Activated CD4-positive, alpha-beta memory T cell treated with anti-CD3 and anti-CD28 coated beads for 36 hours (primary cell): ENCODE measurements at regions not wholly inside any gene's neighbourhood (a gene's known extent, or its start where the extent isn't known, plus 50 kb on each side); places are given as distances from the start of the nearest gene placed in this dataset.
"Not testable (repeated sequence)": the region's sequence is repeated elsewhere in the genome, so short reads cannot be mapped to it uniquely, and the experiment has no call there.

Experiments used
- CTCF ChIA-PET: fragments of 350-600 bp; sonication (Branson Sonifier 250); formaldehyde crosslinking; loops from one replicate; lab custom pipeline; 2021; ENCODE audit warnings: antibody characterized with exemption, inconsistent platforms; lab: Charles Lee
- POLR2A ChIA-PET: fragments of 350-600 bp; sonication (Branson Sonifier 250); formaldehyde crosslinking; loops from one replicate; lab custom pipeline; 2021; ENCODE audit warnings: antibody characterized with exemption; lab: Charles Lee
- DNase-seq: peaks from one replicate; pipeline ENCODE4 v3.0.0-alpha.2; 2020
- H3K27ac Mint-ChIP-seq: one replicate; pipeline ENCODE4 v1.8.0; 2021; ENCODE audit warnings: mixed read lengths
- H3K27me3 Mint-ChIP-seq: one replicate; pipeline ENCODE4 v1.8.0; 2021; ENCODE audit warnings: mixed read lengths
- H3K36me3 Mint-ChIP-seq: one replicate; pipeline ENCODE4 v1.8.0; 2021; ENCODE audit warnings: mixed read lengths
- H3K4me1 Mint-ChIP-seq: one replicate; pipeline ENCODE4 v1.8.0; 2021; ENCODE audit warnings: low read depth, mixed read lengths
- H3K4me3 Mint-ChIP-seq: one replicate; pipeline ENCODE4 v1.8.0; 2021; ENCODE audit warnings: mild to moderate bottlenecking, mixed read lengths
- H3K9me3 Mint-ChIP-seq: one replicate; pipeline ENCODE4 v1.8.0; 2021; ENCODE audit warnings: mixed read lengths
- intact Hi-C: fragments of 100-400 bp; cut with micrococcal nuclease; formaldehyde crosslinking; loops from one replicate; pipeline ENCODE4 v1.15.1; 2023

DNA sequence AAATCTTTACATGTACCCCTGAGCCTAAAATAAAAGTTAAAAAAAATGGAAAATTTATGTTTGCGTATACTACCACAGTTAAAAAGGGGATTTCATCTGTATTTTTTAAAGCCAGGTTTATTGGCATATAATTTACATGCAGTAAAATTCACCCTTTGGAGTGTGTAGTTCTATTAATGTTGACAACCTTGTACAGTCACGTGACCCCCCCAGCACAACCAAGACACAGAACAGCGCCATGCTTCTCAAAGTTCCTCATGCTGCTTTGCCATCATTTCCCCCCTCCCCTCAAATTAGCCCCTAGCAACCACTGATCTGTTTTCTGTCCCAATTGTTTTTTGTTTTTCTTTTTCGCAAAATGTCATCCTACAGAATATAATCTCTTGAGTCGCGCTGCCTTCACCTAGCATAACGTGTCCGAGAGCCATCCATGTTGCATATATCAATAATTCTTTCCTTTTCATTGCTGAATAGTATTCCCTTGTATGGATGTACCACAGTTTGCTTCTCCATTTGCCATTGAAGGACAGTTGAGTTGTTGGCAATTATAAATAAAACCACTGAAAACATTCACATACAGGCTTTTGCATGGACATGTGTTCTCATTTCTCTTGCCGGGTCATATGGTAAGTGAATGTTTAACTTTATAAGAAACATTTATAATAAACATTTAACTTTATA is 105.3 kb downstream of the LHX2 start:
- Mint-ChIP-seq H3K27me3 (peaks cover 13% of the 10 kb centered on the region), H3K9me3 (peaks cover 6% of the 10 kb centered on the region), H3K4me3 (no peak overlapping the region), H3K36me3 (peaks cover 1% of the 10 kb centered on the region), H3K27ac (no peak overlapping the region), H3K4me1 (no peaks in the 10 kb centered on the region)
- no peak for DNase-seq
- intact Hi-C loops, result no loop called here
- POLR2A ChIA-PET, result no interaction called here
- CTCF ChIA-PET, result interaction anchor here (1.5 kb wide), 1 partner anchor 10 kb away, joined by 10 read pairs; no protein-coding TSS in a partner anchor

DNA sequence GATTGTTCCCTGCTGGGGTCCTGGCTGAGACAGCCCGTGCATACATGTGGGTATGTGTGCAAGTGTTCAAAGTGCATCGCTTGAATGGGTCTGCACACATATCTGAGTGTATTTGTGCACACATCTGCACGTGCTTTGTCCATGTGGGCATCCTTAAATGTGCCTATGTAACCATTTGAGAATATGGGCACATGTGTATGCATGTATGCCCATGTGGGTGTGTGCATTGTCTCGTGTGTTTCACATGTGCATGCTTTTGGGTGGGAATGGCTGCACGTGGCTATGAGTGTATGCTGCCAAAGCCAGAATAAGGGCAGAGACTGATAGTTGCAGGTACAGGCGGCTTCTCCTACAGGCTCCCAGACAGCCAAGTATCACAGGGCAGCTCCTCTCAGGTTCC is 107.3 kb downstream of the LHX2 start:
- Mint-ChIP-seq H3K9me3 (peaks cover 9% of the 10 kb centered on the region), H3K4me1 (no peaks in the 10 kb centered on the region), H3K4me3 (no peak overlapping the region), H3K27ac (no peak overlapping the region), H3K36me3 (peaks cover 1% of the 10 kb centered on the region), H3K27me3 (peaks cover 10% of the 10 kb centered on the region)
- CTCF ChIA-PET, result no interaction called here
- no peak for DNase-seq
- POLR2A ChIA-PET, result no interaction called here
- intact Hi-C loops, result no loop called here

DNA sequence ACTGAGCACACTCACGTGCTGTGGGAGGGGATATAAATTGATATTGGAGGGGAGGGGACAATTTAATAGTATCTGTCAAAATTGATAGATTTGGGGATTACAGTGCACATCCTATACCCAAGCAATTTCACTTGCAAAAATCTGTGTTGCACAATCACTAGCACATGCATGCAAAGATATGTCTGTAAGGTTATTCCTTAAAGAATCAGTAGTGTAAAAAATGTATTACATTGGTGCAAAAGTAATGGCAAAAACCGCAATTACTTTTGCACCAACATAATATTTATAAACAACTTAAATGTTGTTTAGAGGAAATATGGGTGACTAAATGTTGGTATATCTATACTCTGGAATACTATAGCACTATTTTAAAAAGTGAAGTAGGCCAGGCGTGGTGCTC is 108.7 kb downstream of the LHX2 start:
- DNase-seq, result no peak
- peaks cover 7% of the 10 kb centered on the region for H3K27me3 Mint-ChIP-seq
- H3K9me3 Mint-ChIP-seq, result peaks cover 9% of the 10 kb centered on the region
- H3K27ac Mint-ChIP-seq, result no peak overlapping the region
- POLR2A ChIA-PET, result no interaction called here
- CTCF ChIA-PET, result no interaction called here
- intact Hi-C loops, result loop anchor here (10.0 kb wide), 1 partner anchor 415 kb away; no protein-coding TSS in a partner anchor
- H3K36me3 Mint-ChIP-seq, result peaks cover 1% of the 10 kb centered on the region
- H3K4me3 Mint-ChIP-seq, result no peak overlapping the region
- no peaks in the 10 kb centered on the region for H3K4me1 Mint-ChIP-seq

DNA sequence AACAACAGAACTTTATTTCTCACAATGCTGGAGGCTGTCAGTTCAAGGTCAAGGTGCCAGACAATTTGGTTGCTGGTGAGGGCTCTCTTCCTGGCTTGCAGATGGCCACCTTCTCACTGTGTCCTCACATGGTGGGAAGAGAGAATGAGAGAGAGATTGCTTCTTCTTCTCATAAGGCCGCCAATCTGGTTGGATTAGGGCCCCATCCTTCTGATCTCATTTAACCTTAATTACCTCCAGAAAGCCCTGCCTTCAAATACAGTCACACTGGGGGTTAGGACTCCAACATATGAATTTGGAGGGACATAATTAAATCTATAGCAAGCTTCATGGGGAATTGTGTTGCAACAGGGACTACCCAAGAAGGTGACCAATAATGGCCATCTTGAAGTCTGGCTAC is 110.2 kb downstream of the LHX2 start:
- Mint-ChIP-seq H3K27ac (no peak overlapping the region), H3K4me3 (no peak overlapping the region), H3K36me3 (no peaks in the 10 kb centered on the region), H3K4me1 (no peaks in the 10 kb centered on the region), H3K27me3 (peaks cover 2% of the 10 kb centered on the region), H3K9me3 (peaks cover 8% of the 10 kb centered on the region)
- CTCF ChIA-PET, result no interaction called here
- POLR2A ChIA-PET, result no interaction called here
- DNase-seq, result no peak
- intact Hi-C loops, result loop anchor here (10.0 kb wide), 1 partner anchor 413 kb away; no protein-coding TSS in a partner anchor

DNA sequence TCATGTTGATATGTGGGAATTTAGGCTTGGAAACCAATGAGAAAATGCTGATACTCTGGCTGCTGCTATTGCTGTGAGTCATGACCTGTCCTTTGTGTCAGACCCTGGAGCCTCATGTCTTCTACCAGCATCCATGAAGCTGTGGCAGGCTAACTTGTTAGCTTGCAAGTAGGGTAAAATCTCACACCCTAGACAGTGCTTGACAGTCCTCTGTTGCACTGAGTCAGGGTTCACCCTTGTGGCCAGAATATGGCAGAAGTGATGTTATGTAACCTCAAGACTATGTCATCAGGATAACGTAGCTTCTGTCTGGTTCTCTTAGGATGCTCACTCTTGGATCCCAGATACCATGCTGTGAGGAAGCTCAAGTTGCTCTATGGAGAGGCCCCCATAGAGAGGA is 110.8 kb downstream of the LHX2 start:
- H3K36me3 Mint-ChIP-seq, result no peaks in the 10 kb centered on the region
- H3K4me1 Mint-ChIP-seq, result peaks cover 4% of the 10 kb centered on the region
- H3K27ac Mint-ChIP-seq, result no peak overlapping the region
- no peak overlapping the region for H3K4me3 Mint-ChIP-seq
- POLR2A ChIA-PET, result no interaction called here
- peaks cover 4% of the 10 kb centered on the region for H3K9me3 Mint-ChIP-seq
- no peak for DNase-seq
- CTCF ChIA-PET, result interaction anchor here (0.6 to 1.6 kb wide), 2 partner anchors 125 to 142 kb away, joined by 3 to 5 read pairs; no protein-coding TSS in a partner anchor
- intact Hi-C loops, result loop anchor here (10.0 kb wide), 1 partner anchor 412 kb away; no protein-coding TSS in a partner anchor
- peaks cover 2% of the 10 kb centered on the region for H3K27me3 Mint-ChIP-seq

DNA sequence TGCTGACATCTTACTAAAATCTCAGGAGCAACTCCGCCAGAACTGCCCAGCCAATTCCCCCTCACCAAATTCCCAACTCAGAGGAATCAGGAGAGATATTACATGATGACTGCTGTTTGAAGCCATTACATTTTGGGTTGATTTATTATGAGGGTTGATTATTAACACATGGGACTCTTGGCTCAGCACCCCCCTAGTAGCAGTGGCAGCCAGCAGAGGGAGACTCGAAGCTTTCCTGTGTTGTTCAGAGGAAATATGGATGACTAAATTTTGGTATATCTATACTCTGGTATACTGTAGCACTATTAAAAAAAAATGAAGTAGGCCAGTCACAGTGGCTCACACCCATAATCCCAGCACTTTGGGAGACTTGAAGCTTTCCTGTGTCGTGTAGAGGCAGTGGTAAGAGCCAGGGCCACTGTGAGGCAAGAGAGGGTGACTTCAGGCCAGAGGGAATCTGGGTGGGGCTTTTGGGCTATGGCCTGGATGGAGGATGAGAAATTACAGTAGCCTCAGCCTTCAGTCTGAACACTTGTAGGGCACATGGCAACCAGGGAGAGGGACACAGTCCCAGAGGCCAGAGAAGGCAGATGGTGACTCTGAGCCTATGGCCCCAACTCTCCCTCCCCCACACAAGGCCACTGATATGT is 111.4 kb downstream of the LHX2 start:
- Mint-ChIP-seq H3K27me3 (no peaks in the 10 kb centered on the region), H3K36me3 (no peaks in the 10 kb centered on the region), H3K27ac (no peak overlapping the region), H3K4me3 (no peak overlapping the region), H3K9me3 (peaks cover 4% of the 10 kb centered on the region), H3K4me1 (peaks cover 4% of the 10 kb centered on the region)
- POLR2A ChIA-PET, result no interaction called here
- CTCF ChIA-PET, result interaction anchor here (0.6 to 1.6 kb wide), 4 partner anchors 125 to 227 kb away, joined by 3 to 5 read pairs (median 4); no protein-coding TSS in a partner anchor
- DNase-seq, result peak; percentile 20
- intact Hi-C loops, result loop anchor here (10.0 kb wide), 1 partner anchor 412 kb away; no protein-coding TSS in a partner anchor

DNA sequence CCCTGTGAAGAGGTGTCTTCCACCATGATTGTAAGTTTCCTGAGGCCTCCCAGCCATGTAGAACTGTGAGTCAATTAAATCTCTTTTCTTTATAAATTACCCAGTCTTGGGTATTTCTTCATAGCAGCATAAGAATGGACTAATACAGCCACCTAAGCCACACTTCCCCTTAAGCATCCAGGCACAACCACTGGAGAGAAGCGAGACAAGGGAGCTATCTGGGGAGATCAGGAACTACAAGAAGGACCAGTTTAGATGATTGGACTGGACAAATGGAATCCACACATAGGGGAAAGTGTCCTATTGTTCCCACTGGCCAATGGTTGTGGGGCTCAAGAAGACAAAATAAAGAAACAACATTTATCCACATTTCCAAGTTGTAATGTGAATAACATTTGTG is 112.1 kb downstream of the LHX2 start:
- H3K4me1 Mint-ChIP-seq, H3K9me3 Mint-ChIP-seq, H3K36me3 Mint-ChIP-seq, H3K27me3 Mint-ChIP-seq, DNase-seq, H3K4me3 Mint-ChIP-seq, H3K27ac Mint-ChIP-seq, POLR2A ChIA-PET: not testable (repeated sequence)
- intact Hi-C loops, result loop anchor here (10.0 kb wide), 1 partner anchor 411 kb away; no protein-coding TSS in a partner anchor
- CTCF ChIA-PET, result interaction anchor here (0.6 to 1.6 kb wide), 3 partner anchors 124 to 226 kb away, joined by 3 to 5 read pairs (median 4); no protein-coding TSS in a partner anchor

DNA sequence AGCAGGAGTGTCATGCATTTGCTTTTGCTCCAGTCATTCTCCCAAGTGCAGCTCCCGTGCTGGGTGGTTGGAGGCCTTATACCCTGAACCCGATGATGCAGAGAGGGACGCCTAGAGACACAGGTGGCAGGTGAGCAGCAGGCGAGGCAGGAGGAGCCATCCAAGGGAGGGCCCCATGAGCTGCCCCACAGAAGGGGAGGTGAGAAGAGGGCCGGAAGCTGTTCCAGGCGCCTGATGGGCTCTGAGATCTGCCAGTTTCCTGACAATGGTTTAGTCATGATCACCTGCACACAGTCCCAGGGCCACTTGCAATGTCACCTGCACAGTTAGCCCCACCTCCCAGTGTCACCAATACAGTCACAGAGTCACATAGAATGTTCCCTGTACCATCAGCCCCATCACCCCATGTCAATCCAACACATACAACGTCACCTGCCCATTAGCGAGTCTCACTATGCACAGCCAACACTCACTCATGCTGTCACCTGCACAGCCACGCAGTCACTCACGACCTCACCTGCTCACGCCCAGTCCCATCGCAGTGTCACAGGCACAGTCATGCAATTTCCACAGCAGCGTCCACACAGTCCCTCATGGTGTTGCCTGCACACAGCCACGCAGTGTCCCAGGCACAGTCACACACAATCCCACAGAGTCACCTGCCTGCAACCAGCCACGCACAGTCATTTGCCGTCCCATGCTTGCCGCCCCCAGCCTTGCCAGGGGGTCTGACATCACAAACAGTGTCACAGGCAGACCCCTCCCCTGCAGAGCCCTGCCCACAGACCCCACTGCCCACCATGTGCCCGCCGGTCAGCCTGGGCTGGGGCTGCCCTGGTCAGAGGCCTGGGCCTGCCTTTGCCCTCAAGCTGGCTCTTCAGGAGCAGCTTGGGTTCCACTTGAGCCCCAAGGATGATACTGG is 113.4 kb downstream of the LHX2 start:
- ChIA-PET POLR2A (no interaction called here), CTCF (interaction anchor here (3.4 kb wide), 1 partner anchor 268 kb away, joined by 30 read pairs; no protein-coding TSS in a partner anchor)
- Mint-ChIP-seq H3K36me3 (no peaks in the 10 kb centered on the region), H3K9me3 (peaks cover 4% of the 10 kb centered on the region), H3K27me3 (no peaks in the 10 kb centered on the region), H3K4me1 (peaks cover 4% of the 10 kb centered on the region), H3K4me3 (no peak overlapping the region), H3K27ac (no peak overlapping the region)
- no peak for DNase-seq
- intact Hi-C loops, result loop anchor here (5.0 to 10.0 kb wide), 3 partner anchors 77 to 410 kb away; no protein-coding TSS in a partner anchor

DNA sequence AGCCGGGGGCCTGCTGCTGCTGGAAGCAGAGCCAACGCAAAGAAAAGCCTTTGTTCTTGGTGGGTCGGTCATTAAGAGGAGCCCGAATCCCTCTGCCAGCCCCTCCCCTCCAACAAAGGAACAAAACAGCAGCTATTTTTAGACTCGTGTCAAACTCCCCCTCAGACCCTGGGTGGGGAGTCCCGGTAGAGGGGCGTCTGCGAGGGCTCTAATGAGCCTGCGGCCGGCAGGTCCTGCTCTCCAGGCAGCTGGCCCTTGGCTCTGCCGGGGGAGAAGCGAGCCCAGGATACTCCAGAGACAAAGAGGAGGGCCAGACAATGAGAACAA is 114.0 kb downstream of the LHX2 start:
- Mint-ChIP-seq H3K36me3 (no peaks in the 10 kb centered on the region), H3K27me3 (no peaks in the 10 kb centered on the region), H3K4me3 (no peak overlapping the region), H3K9me3 (peaks cover 4% of the 10 kb centered on the region), H3K4me1 (peaks cover 4% of the 10 kb centered on the region), H3K27ac (no peak overlapping the region)
- POLR2A ChIA-PET, result no interaction called here
- CTCF ChIA-PET, result interaction anchor here (1.0 to 3.4 kb wide), 7 partner anchors 70 to 491 kb away, joined by 3 to 30 read pairs (median 3); no protein-coding TSS in a partner anchor
- intact Hi-C loops, result loop anchor here (5.0 to 10.0 kb wide), 3 partner anchors 77 to 409 kb away; no protein-coding TSS in a partner anchor
- no peak for DNase-seq

DNA sequence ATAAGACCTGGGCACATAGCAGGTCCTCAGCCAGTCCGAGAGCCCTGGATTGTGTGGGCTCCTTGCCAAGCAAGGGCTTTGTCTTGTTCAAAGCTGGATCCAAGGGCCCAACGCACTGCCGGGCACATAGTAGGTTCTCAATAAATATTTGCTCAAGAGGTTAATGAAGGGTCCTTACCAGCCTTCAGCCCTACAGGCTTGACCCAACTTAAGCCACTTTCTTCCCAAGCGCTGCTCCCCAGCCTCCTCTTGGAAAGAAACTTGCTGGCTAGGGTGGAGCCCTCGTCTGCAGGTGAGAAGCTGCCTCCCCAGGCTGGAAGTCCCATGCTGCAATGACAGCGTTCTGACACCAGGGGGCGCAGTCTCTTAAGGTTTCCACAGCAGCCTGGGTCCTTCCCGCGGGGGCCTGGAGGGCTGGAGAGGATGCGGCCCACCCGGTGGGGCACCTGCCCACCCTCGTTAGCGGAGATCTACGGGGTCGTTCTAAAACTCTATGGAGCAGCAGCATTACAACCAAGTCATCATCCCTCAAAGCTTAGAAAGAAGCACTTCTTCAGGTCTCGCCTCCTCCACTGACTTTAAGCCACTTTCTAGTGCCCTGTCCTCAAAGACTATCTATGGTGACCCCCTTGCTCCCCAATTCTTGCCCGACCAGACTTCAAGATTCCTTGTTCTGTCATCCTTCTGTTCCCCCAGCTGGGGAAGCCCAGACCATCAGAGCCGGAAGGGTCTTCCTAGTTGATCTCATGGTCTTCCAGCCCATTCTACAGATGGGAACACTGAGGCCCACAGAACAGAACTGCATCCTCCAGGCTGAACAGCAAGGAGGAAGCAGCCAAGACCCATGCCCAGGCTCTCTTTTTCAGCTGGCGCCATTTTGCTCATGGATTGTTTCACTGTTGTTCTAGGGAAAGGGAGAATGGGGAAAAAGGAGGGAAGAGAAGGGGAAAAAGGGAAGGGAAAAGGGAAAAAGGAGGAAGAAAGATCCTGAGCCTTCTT is 115.4 kb downstream of the LHX2 start:
- H3K36me3 Mint-ChIP-seq, result no peaks in the 10 kb centered on the region
- ChIA-PET CTCF (interaction anchor here (0.6 to 3.4 kb wide), 57 partner anchors 9 to 584 kb away, joined by 3 to 63 read pairs (median 4); no protein-coding TSS in a partner anchor), POLR2A (no interaction called here)
- intact Hi-C loops, result loop anchor here (1.0 to 10.0 kb wide), 5 partner anchors 75 to 408 kb away; no protein-coding TSS in a partner anchor
- no peaks in the 10 kb centered on the region for H3K27me3 Mint-ChIP-seq
- peaks cover 4% of the 10 kb centered on the region for H3K4me1 Mint-ChIP-seq
- peaks cover 2% of the 10 kb centered on the region for H3K9me3 Mint-ChIP-seq
- H3K4me3 Mint-ChIP-seq, result no peak overlapping the region
- H3K27ac Mint-ChIP-seq, result no peak overlapping the region
- DNase-seq, result peak; percentile 87
